ENCODE measurements at regions not wholly inside any gene's neighbourhood (a gene's known extent, or its start where the extent isn't known, plus 50 kb on each side); places are given as distances from the start of the nearest gene placed in this dataset.

DNA sequence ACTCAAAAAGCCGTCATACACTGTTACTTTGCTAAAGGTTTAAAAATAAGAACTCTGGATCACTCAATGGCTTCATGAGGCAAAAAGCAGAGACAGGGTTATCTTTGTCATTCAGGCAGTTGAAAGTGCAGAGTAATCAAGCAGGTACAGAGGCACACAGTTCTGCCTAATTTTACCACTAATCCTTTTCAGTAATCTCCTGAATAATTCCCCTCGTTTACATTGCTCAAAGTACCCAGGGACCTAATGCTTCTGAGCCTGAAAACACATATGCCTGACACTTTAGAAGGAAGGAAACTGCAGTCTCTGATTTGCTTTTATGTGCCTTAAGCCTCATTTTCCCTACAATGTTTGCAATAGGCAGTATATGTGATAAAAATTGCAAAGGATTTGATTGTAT, 71.4 kb upstream of the TRAM1L1 start:
- no peaks in the 10 kb centered on the region for H3K4me1 ChIP-seq (ENCODE audit: insufficient read depth, low read length, poor library complexity, severe bottlenecking)
- no peaks in the 10 kb centered on the region for H3K9me3 ChIP-seq (ENCODE audit: insufficient read depth, low read depth, low read length)
- H3K9ac ChIP-seq (ENCODE audit: low read depth, low read length, poor library complexity, severe bottlenecking), result no peak overlapping the region
- H4K20me1 ChIP-seq (ENCODE audit: insufficient read depth, low read length, poor library complexity, severe bottlenecking), result no peaks in the 10 kb centered on the region
- no peaks in the 10 kb centered on the region for H3K79me2 ChIP-seq (ENCODE audit: insufficient read depth, low read length)
- H3F3A ChIP-seq (ENCODE audit: low read depth), result no peaks in the 10 kb centered on the region
- no peaks in the 10 kb centered on the region for H3K9me2 ChIP-seq (replicated peaks; ENCODE audit: low read depth, low read length)
- H2AFZ ChIP-seq (ENCODE audit: low read length), result no peak overlapping the region
- H3K36me3 ChIP-seq (ENCODE audit: insufficient read depth, low read length), result no peaks in the 10 kb centered on the region
- H3K4me3 ChIP-seq (ENCODE audit: low read length, poor library complexity, severe bottlenecking), result no peak overlapping the region
- H3K27me3 ChIP-seq (ENCODE audit: insufficient read depth, low read length, poor library complexity, severe bottlenecking), result no peaks in the 10 kb centered on the region
- no peak overlapping the region for H3K4me2 ChIP-seq (ENCODE audit: low read depth, low read length, poor library complexity, severe bottlenecking)
- TF ChIP-seq, protein P1, sequence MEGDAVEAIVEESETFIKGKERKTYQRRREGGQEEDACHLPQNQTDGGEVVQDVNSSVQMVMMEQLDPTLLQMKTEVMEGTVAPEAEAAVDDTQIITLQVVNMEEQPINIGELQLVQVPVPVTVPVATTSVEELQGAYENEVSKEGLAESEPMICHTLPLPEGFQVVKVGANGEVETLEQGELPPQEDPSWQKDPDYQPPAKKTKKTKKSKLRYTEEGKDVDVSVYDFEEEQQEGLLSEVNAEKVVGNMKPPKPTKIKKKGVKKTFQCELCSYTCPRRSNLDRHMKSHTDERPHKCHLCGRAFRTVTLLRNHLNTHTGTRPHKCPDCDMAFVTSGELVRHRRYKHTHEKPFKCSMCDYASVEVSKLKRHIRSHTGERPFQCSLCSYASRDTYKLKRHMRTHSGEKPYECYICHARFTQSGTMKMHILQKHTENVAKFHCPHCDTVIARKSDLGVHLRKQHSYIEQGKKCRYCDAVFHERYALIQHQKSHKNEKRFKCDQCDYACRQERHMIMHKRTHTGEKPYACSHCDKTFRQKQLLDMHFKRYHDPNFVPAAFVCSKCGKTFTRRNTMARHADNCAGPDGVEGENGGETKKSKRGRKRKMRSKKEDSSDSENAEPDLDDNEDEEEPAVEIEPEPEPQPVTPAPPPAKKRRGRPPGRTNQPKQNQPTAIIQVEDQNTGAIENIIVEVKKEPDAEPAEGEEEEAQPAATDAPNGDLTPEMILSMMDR (conservative IDR thresholded peaks at IDR 0.05; ENCODE audit: low read length), result no peak
- TF ChIP-seq EZH2phosphoT487 (IDR thresholded peaks at IDR 0.05; ENCODE audit: borderline replicate concordance), result no peak

DNA sequence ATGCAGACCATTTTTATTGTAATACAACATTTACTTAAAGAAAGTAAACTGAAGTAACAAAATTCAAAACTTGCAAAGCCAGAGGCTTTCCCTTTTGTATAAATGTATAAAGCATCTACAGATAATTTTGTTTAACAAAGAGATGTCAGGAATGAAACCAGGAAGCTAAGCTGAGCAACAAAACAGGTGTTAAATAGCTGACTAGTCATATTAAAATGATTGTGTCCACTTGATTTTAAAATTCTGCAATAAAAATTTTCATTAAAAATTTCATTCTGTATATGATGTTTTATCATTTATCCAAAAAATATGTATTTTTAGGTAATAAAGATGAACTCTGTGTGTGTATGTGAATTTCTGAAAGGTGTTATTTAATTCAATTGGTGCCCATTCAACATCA, 72.0 kb upstream of the TRAM1L1 start:
- no peaks in the 10 kb centered on the region for H3K36me3 ChIP-seq (ENCODE audit: insufficient read depth, low read length)
- no peak overlapping the region for H3K4me2 ChIP-seq (ENCODE audit: low read depth, low read length, poor library complexity, severe bottlenecking)
- H3K9me2 ChIP-seq (replicated peaks; ENCODE audit: low read depth, low read length), result no peaks in the 10 kb centered on the region
- no peaks in the 10 kb centered on the region for H3K79me2 ChIP-seq (ENCODE audit: insufficient read depth, low read length)
- no peak overlapping the region for H3K9ac ChIP-seq (ENCODE audit: low read depth, low read length, poor library complexity, severe bottlenecking)
- no peaks in the 10 kb centered on the region for H3F3A ChIP-seq (ENCODE audit: low read depth)
- no peak overlapping the region for H2AFZ ChIP-seq (ENCODE audit: low read length)
- TF ChIP-seq EZH2phosphoT487 (IDR thresholded peaks at IDR 0.05; ENCODE audit: borderline replicate concordance), result no peak
- TF ChIP-seq, protein P1 (conservative IDR thresholded peaks at IDR 0.05; ENCODE audit: low read length), result no peak
- no peaks in the 10 kb centered on the region for H4K20me1 ChIP-seq (ENCODE audit: insufficient read depth, low read length, poor library complexity, severe bottlenecking)
- no peaks in the 10 kb centered on the region for H3K9me3 ChIP-seq (ENCODE audit: insufficient read depth, low read depth, low read length)
- no peaks in the 10 kb centered on the region for H3K4me1 ChIP-seq (ENCODE audit: insufficient read depth, low read length, poor library complexity, severe bottlenecking)
- H3K4me3 ChIP-seq (ENCODE audit: low read length, poor library complexity, severe bottlenecking), result no peak overlapping the region
- no peaks in the 10 kb centered on the region for H3K27me3 ChIP-seq (ENCODE audit: insufficient read depth, low read length, poor library complexity, severe bottlenecking)

DNA sequence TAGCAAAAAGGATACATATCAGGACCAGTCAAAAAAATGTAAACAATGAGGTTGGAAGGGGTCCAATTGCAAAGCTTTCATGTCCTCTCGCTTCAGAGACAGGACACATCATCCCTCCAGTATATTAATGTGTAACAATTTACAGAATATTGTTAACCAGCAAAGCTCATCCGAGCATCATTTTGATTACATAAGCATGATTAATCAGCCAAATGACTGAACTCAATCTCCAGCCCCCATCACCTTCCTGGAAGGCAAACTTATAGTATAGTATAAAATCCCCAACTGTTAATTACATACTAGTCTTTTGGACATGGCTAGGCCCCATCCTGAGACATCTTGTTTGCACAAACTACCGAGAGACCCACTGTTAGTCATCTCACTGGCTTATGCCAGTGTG, 77.6 kb upstream of the TRAM1L1 start:
- H3K27me3 ChIP-seq (ENCODE audit: insufficient read depth, low read length, poor library complexity, severe bottlenecking), result no peaks in the 10 kb centered on the region
- no peak overlapping the region for H3K9ac ChIP-seq (ENCODE audit: low read depth, low read length, poor library complexity, severe bottlenecking)
- no peaks in the 10 kb centered on the region for H3K36me3 ChIP-seq (ENCODE audit: insufficient read depth, low read length)
- TF ChIP-seq EZH2phosphoT487 (IDR thresholded peaks at IDR 0.05; ENCODE audit: borderline replicate concordance), result no peak
- TF ChIP-seq, protein P1 (conservative IDR thresholded peaks at IDR 0.05; ENCODE audit: low read length), result no peak
- no peaks in the 10 kb centered on the region for H4K20me1 ChIP-seq (ENCODE audit: insufficient read depth, low read length, poor library complexity, severe bottlenecking)
- H3K9me2 ChIP-seq (replicated peaks; ENCODE audit: low read depth, low read length), result no peaks in the 10 kb centered on the region
- H3K4me1 ChIP-seq (ENCODE audit: insufficient read depth, low read length, poor library complexity, severe bottlenecking), result no peaks in the 10 kb centered on the region
- H2AFZ ChIP-seq (ENCODE audit: low read length), result no peak overlapping the region
- no peaks in the 10 kb centered on the region for H3K79me2 ChIP-seq (ENCODE audit: insufficient read depth, low read length)
- H3K4me2 ChIP-seq (ENCODE audit: low read depth, low read length, poor library complexity, severe bottlenecking), result no peak overlapping the region
- no peak overlapping the region for H3K4me3 ChIP-seq (ENCODE audit: low read length, poor library complexity, severe bottlenecking)
- H3K9me3 ChIP-seq (ENCODE audit: insufficient read depth, low read depth, low read length), result no peaks in the 10 kb centered on the region
- no peaks in the 10 kb centered on the region for H3F3A ChIP-seq (ENCODE audit: low read depth)
